Upper lobe of left lung (tissue), 4 donors: ENCODE measurements at regions not wholly inside any gene's neighbourhood (a gene's known extent, or its start where the extent isn't known, plus 50 kb on each side); places are given as distances from the start of the nearest gene placed in this dataset.

ENCODE experiments used
- EP300 ChIP-seq, 4 donors: sonication (generic); formaldehyde crosslinking; IDR thresholded peaks; one replicate each; pipeline ENCODE4 v1.5.1; 2017; ENCODE audit warnings: antibody characterized with exemption in 4 of 4, control low read depth in 2 of 4
- POLR2A ChIP-seq, 4 donors: fragments of 450-650 bp; IDR thresholded peaks; one replicate each; pipeline ENCODE4 v1.5.1; 2016 to 2017; ENCODE audit warnings: antibody characterized with exemption in 4 of 4, mild to moderate bottlenecking in 2 of 4
- POLR2AphosphoS5 ChIP-seq, 2 donors: sonication (generic); formaldehyde crosslinking; IDR thresholded peaks; one replicate each; pipeline ENCODE4 v1.5.1; 2017; ENCODE audit warnings: antibody characterized with exemption in 2 of 2
- TF ChIP-seq, protein P1 (sequence below), 6 experiments: fragments of 450-650 bp in 4 of 6; fragments of 200-600 bp in 2 of 6; sonication (generic) in 2 of 6; IDR thresholded peaks; one replicate each; pipeline ENCODE4 v1.5.1; 2016 to 2019; ENCODE audit warnings: antibody characterized with exemption in 6 of 6

DNA sequence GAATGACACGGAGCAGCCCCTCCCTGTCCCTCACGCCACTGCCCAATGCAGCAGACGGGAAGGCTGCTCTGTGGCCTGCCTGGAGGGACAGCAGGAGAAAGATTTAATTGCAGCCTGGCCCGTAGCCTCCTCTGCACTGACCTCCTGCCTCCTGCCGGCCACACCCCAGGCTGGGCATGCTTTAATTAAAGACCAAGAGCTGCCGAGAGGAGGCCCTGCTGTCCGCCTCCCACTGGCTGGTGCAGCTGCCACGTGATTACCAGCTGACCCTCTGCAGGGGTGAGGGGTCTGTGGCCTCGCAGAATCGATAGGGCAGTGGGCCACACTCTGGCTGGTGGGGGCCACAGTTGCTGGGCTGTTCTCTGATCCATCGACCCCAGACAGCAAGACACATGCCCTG lies 100.2 kb upstream of the PRR23E start:
- TF ChIP-seq POLR2AphosphoS5 (IDR thresholded peaks at IDR 0.05) (no peak), POLR2A (IDR thresholded peaks at IDR 0.05) (no peak), EP300 (IDR thresholded peaks at IDR 0.05) (no peak)
- TF ChIP-seq, protein P1, sequence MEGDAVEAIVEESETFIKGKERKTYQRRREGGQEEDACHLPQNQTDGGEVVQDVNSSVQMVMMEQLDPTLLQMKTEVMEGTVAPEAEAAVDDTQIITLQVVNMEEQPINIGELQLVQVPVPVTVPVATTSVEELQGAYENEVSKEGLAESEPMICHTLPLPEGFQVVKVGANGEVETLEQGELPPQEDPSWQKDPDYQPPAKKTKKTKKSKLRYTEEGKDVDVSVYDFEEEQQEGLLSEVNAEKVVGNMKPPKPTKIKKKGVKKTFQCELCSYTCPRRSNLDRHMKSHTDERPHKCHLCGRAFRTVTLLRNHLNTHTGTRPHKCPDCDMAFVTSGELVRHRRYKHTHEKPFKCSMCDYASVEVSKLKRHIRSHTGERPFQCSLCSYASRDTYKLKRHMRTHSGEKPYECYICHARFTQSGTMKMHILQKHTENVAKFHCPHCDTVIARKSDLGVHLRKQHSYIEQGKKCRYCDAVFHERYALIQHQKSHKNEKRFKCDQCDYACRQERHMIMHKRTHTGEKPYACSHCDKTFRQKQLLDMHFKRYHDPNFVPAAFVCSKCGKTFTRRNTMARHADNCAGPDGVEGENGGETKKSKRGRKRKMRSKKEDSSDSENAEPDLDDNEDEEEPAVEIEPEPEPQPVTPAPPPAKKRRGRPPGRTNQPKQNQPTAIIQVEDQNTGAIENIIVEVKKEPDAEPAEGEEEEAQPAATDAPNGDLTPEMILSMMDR (IDR thresholded peaks at IDR 0.05) = no peak
